HepG2 (cell line): ENCODE measurements at regions not wholly inside any gene's neighbourhood (a gene's known extent, or its start where the extent isn't known, plus 50 kb on each side); places are given as distances from the start of the nearest gene placed in this dataset.

Source experiments
- ATAC-seq: fragments of 200-7000 bp; cut with Tn5 transposase; 3 replicates; pipeline ENCODE4 v1.9.1; 2020; ENCODE audit warnings: mild to moderate bottlenecking, moderate library complexity
- BruUV-seq: library from RNA; stranded (reverse); fragments of 400-500 nt; replicated peaks from 2 replicates; lab custom pipeline; 2021; lab: Mats Ljungman, UMichigan
- CTCF ChIA-PET: fragments of 300-600 bp; formaldehyde crosslinking; extraction: SDS; loops from one replicate; lab custom pipeline; 2021; ENCODE audit warnings: low total read pairs, inconsistent platforms, low intra/inter-chr PET ratio; lab: Yijun Ruan, JAX
- POLR2A ChIA-PET: fragments of 350-600 bp; sonication (Branson Sonifier 250); formaldehyde crosslinking; loops from one replicate; lab custom pipeline; 2020; ENCODE audit warnings: antibody characterized with exemption, inconsistent platforms; lab: Yijun Ruan, JAX
- DNase-seq: peaks from one replicate; pipeline ENCODE4 v3.0.0-alpha.2; 2015; ENCODE audit warnings: low spot score
- FAIRE-seq: peaks from 3 replicates; lab custom pipeline; 2011; peaks lifted over from hg19 to GRCh38; lab: Jason Lieb, UNC
- H2AFZ ChIP-seq: one replicate; pipeline ENCODE4 v1.6.1; 2011; ENCODE audit warnings: low read length, inconsistent platforms
- H3K27ac ChIP-seq: fragments of 300-600 bp; 3 replicates; pipeline ENCODE4 v1.8.0; 2011; ENCODE audit warnings: mixed run types, mild to moderate bottlenecking, mixed read lengths, low read length, inconsistent platforms; ENCODE audit not compliant: insufficient read depth; ENCODE audit errors: extremely low read length
- H3K27me3 ChIP-seq, 2 experiments: fragments of 200-600 bp in 1 of 2; 2 replicates in 1 of 2; 3 replicates in 1 of 2; pipeline versions ENCODE4 v1.6.0 to v1.8.0; 2011; ENCODE audit warnings: low read length in 2 of 2, mild to moderate bottlenecking in 2 of 2, moderate library complexity in 2 of 2, inconsistent platforms in 1 of 2; ENCODE audit not compliant: insufficient read depth in 2 of 2, control insufficient read depth in 1 of 2
- H3K36me3 ChIP-seq, 2 experiments: fragments of 200-600 bp in 1 of 2; replicated peaks in 1 of 2; 2 replicates in 1 of 2; 3 replicates in 1 of 2; pipeline versions ENCODE4 v1.5.1 to v1.8.0; 2011; ENCODE audit warnings: low read length in 2 of 2, inconsistent platforms in 1 of 2; ENCODE audit not compliant: insufficient read depth in 2 of 2, control insufficient read depth in 1 of 2
- H3K4me1 ChIP-seq: 2 replicates; pipeline ENCODE4 v1.5.1; 2012; ENCODE audit warnings: low read length, inconsistent platforms; ENCODE audit not compliant: insufficient read depth
- H3K4me2 ChIP-seq: 2 replicates; pipeline ENCODE4 v1.6.0; 2011; ENCODE audit warnings: low read depth, low read length, inconsistent platforms
- H3K4me3 ChIP-seq, 3 experiments: fragments of 200-600 bp in 1 of 3; sonication (generic), shearing (Covaris generic) in 1 of 3; replicated peaks in 1 of 3; 2 replicates each; pipeline ENCODE4 v1.5.1; 2011 to 2016; ENCODE audit warnings: low read length in 3 of 3, inconsistent platforms in 2 of 3, low read depth in 2 of 3, mild to moderate bottlenecking in 2 of 3, control low read depth in 1 of 3, mixed read lengths in 1 of 3; ENCODE audit not compliant: insufficient read depth in 1 of 3
- H3K79me2 ChIP-seq: one replicate; pipeline ENCODE4 v1.6.1; 2011; ENCODE audit warnings: low read length, inconsistent platforms; ENCODE audit not compliant: insufficient read depth
- H3K9ac ChIP-seq: 2 replicates; pipeline ENCODE4 v1.6.0; 2011; ENCODE audit warnings: mild to moderate bottlenecking, low read depth, low read length, inconsistent platforms; ENCODE audit not compliant: insufficient read depth
- H3K9me3 ChIP-seq: 2 replicates; pipeline ENCODE4 v1.5.1; 2012; ENCODE audit warnings: mild to moderate bottlenecking, low read length
- H4K20me1 ChIP-seq: 2 replicates; pipeline ENCODE4 v1.6.0; 2011; ENCODE audit warnings: inconsistent platforms, mild to moderate bottlenecking, low read length, moderate library complexity; ENCODE audit not compliant: insufficient read depth
- AHR ChIP-seq: IDR thresholded peaks from 2 replicates; pipeline ENCODE4 v1.6.1; 2018; ENCODE audit warnings: missing genetic modification reagents, missing compliant biosample characterization
- ARNT ChIP-seq: fragments of 450-650 bp; IDR thresholded peaks from 2 replicates; pipeline ENCODE4 v1.6.1; 2017
- BORCS8-MEF2B ChIP-seq: sonication (generic); formaldehyde crosslinking; IDR thresholded peaks from 2 replicates; pipeline ENCODE4 v1.8.0; 2022; ENCODE audit warnings: mild to moderate bottlenecking, missing genetic modification reagents
- CHD2 ChIP-seq: IDR thresholded peaks from 2 replicates; pipeline ENCODE4 v1.6.1; 2011; ENCODE audit warnings: low read depth, low read length, improper control_type of control experiment
- CREBL2 ChIP-seq: sonication (generic); formaldehyde crosslinking; IDR thresholded peaks from 2 replicates; pipeline ENCODE4 v1.8.1; 2023; ENCODE audit warnings: missing genetic modification reagents, mild to moderate bottlenecking, borderline replicate concordance
- GLMP ChIP-seq: sonication (generic); formaldehyde crosslinking; IDR thresholded peaks from 2 replicates; pipeline ENCODE4 v1.9.0; 2021; ENCODE audit warnings: missing genetic modification reagents, mild to moderate bottlenecking, borderline replicate concordance
- HBP1 ChIP-seq: IDR thresholded peaks from 2 replicates; pipeline ENCODE4 v1.6.1; 2016; ENCODE audit warnings: low read depth, control low read depth
- HHEX ChIP-seq: IDR thresholded peaks from 2 replicates; pipeline ENCODE4 v1.6.1; 2016; ENCODE audit warnings: control low read depth
- MAFG ChIP-seq: sonication (generic); formaldehyde crosslinking; IDR thresholded peaks from 2 replicates; pipeline ENCODE4 v1.5.1; 2020; ENCODE audit warnings: mild to moderate bottlenecking, missing genetic modification reagents
- NCOA1 ChIP-seq: sonication (generic); formaldehyde crosslinking; IDR thresholded peaks from 2 replicates; pipeline ENCODE4 v1.9.0; 2021; ENCODE audit warnings: missing genetic modification reagents
- PAX8 ChIP-seq: sonication (generic); formaldehyde crosslinking; IDR thresholded peaks from 2 replicates; pipeline ENCODE4 v1.8.0; 2022; ENCODE audit warnings: mild to moderate bottlenecking, missing genetic modification reagents, borderline replicate concordance
- SIX4 ChIP-seq: sonication (generic); formaldehyde crosslinking; IDR thresholded peaks from 2 replicates; pipeline ENCODE4 v1.4.0; 2020; ENCODE audit warnings: missing genetic modification reagents
- SRSF1 ChIP-seq: fragments of 200-400 bp; formaldehyde crosslinking; optimal IDR thresholded peaks from 2 replicates; pipeline ENCODE3; 2017; ENCODE audit warnings: mild to moderate bottlenecking, low read depth, low read length, moderate library complexity
- TFDP2 ChIP-seq: sonication (generic); formaldehyde crosslinking; IDR thresholded peaks from 2 replicates; pipeline ENCODE4 v1.4.0; 2020; ENCODE audit warnings: missing genetic modification reagents
- ZBTB4 ChIP-seq: sonication (generic); formaldehyde crosslinking; IDR thresholded peaks from 2 replicates; pipeline ENCODE4 v1.4.0; 2020; ENCODE audit warnings: missing genetic modification reagents, mild to moderate bottlenecking, borderline replicate concordance
- ZNF33A ChIP-seq: sonication (generic); formaldehyde crosslinking; IDR thresholded peaks from 2 replicates; pipeline ENCODE4 v1.5.1; 2020; ENCODE audit warnings: missing genetic modification reagents, mild to moderate bottlenecking, moderate library complexity, borderline replicate concordance
- ZSCAN5A ChIP-seq: sonication (generic); formaldehyde crosslinking; IDR thresholded peaks from 2 replicates; pipeline ENCODE4 v1.8.0; 2022; ENCODE audit warnings: mild to moderate bottlenecking, missing genetic modification reagents, borderline replicate concordance
- WGBS: methylation state at CpG from one replicate; pipeline ENCODE4 v1.1.6; 2017; ENCODE audit warnings: low lambda C conversion rate; 5-methylcytosine and 5-hydroxymethylcytosine counted together
- in situ Hi-C: cut with HindIII; loops from 2 replicates; pipeline ENCODE4 v1.10.0; 2017; ENCODE audit warnings: low pct_unique_long_range_greater_than_20kb; ENCODE audit not compliant: extremely low pct_ligation_motif_present
- intact Hi-C: fragments of 100-400 bp; cut with micrococcal nuclease; formaldehyde crosslinking; loops from one replicate; pipeline ENCODE4 v1.10.0; 2022; ENCODE audit not compliant: unreplicated experiment

GRCh38 chr18:75503615-75504014 lies 76.1 kb upstream of the SMIM21 start:
- Histone ChIP-seq H3K79me2 (no peaks in the 10 kb centered on the region), H3K27me3 (peaks cover 0 to 3% of the 10 kb centered on the region in 2 experiments; a peak in 2 of 5 replicates), H3K4me3 (no peak overlapping the region), H3K4me2 (no peak overlapping the region), H2AFZ (no peak overlapping the region), H4K20me1 (no peaks in the 10 kb centered on the region), H3K36me3 (no peaks in the 10 kb centered on the region), H3K9ac (no peak overlapping the region), H3K27ac (no peak overlapping the region), H3K4me1 (no peaks in the 10 kb centered on the region), H3K9me3 (no peaks in the 10 kb centered on the region)
- ChIA-PET POLR2A (no interaction called here), CTCF (no interaction called here)
- in situ Hi-C loops (no loop called here), intact Hi-C loops (no loop called here)
- ATAC-seq, result no peak
- FAIRE-seq, result no peak
- no peak for DNase-seq
- BruUV-seq, result no TSS peak
- 5% methylated on average over 2 of the region's 2 CpGs for WGBS
- TF ChIP-seq AHR (CRISPR knock-in tag) (no peak), SRSF1 (no peak), ZSCAN5A (CRISPR knock-in tag) (no peak), MAFG (CRISPR knock-in tag) (no peak), ZNF33A (CRISPR knock-in tag) (no peak), HBP1 (CRISPR knock-in tag) (no peak), CREBL2 (no peak), ZBTB4 (CRISPR knock-in tag) (no peak), HHEX (CRISPR knock-in tag) (no peak), PAX8 (no peak), SIX4 (CRISPR knock-in tag) (no peak), NCOA1 (no peak), BORCS8-MEF2B (CRISPR knock-in tag) (no peak), CHD2 (no peak), ARNT (no peak), TFDP2 (CRISPR knock-in tag) (no peak), GLMP (no peak)
